GM18870 (cell line): ENCODE measurements at regions not wholly inside any gene's neighbourhood (a gene's known extent, or its start where the extent isn't known, plus 50 kb on each side); places are given as distances from the start of the nearest gene placed in this dataset.
"Not testable (repeated sequence)": the region's sequence is repeated elsewhere in the genome, so short reads cannot be mapped to it uniquely, and the experiment has no call there.

Experiments used
- ATAC-seq: cut with Tn5 transposase; IDR thresholded peaks from one replicate; pipeline ENCODE4 v1.9.1; 2021; ENCODE audit warnings: moderate library complexity; ENCODE audit not compliant: unreplicated experiment

DNA sequence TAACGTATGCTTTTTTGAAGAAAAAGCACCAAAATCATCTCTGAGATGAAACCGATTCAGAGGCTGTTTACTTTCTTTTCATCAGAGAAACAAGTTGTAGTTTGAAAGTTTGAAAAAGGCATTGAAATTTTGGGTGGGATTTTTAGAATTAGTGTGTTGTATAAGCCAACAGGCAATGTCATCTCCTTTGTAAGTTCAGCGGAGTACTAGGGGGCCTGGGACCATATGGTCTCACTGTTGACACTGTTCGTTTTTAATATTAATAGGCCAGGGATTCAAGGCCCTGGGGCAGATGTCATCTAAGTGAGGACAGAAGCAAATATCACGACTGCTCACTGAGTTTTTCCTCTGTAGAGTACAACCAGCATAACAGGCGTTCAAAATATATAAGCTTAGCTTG lies 256.2 kb upstream of the RARB start:
- no peak for ATAC-seq

DNA sequence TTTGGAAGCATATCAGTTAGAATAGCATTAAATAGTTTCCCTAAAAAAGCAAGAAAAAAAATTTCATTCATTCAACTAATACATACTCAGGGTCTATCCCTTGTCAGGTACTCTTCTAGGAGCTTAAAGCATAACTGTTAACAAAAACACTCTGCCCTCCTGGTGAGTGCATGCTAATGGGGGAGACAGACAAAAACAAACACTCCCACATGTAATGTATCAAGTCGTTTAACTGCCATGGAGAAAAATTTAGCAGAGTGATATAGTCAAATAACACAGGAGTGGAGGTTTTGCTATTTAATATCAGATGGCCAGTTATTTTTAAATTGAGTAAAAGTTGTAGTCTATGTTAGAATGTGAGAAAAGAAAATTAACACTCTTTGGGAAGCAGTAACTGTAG lies 254.5 kb upstream of the RARB start:
- no peak for ATAC-seq

DNA sequence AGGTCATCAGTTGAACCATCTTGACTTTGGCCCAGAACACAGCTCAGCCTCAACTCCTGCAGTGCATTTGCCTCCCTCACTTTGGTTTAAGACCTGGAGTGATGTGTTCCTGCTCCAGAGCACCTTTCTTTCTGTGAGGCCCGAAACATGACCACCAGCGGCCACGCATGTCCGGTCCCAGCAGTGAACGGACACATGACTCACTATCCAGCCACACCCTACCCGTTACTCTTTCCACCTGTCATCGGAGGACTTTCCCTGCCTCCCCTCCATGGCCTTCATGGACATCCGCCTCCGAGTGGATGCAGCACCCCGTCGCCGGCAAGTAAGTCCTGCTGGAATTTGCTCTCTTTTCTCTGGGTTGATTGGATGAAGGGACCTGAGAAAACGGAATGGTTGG lies 253.8 kb upstream of the RARB start:
- ATAC-seq, result no peak

DNA sequence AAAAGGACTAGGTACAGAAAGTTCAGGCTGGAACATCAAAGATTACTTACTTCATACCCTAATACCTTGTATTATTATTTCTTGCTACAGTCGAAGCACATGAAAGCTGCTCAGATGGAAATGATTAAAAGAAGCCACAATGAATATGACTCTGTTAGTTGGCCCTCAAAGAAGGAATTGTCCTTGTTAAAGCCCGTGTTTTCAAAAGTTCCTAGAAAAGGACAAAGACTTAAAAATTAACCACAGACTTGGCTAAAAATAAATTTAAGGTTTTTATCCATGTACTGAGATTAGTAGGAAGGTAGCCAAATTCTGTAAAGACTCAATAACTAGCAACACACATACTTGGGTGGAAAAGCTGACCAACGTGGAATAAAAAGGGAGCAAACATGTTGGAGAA lies 251.0 kb upstream of the RARB start:
- no peak for ATAC-seq

DNA sequence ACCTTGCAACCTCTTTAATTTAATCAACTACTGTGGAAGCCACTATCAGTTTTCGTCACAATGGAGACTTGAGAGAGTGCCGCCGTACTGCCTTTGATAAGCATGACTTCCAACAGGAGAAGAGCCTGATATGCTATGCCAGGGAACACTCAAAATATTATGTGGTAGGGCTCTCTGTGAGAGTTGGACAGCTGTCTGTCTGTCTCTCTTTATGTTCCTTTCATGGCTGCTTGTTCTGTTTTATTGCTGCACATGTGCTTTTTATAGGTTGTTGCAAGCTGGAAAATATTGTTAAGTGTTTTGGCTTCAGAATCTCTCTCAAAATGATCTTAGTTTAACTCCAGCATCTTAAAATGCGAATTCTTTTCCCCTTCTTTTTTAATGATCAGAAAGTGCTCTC lies 249.4 kb upstream of the RARB start:
- ATAC-seq, result no peak

DNA sequence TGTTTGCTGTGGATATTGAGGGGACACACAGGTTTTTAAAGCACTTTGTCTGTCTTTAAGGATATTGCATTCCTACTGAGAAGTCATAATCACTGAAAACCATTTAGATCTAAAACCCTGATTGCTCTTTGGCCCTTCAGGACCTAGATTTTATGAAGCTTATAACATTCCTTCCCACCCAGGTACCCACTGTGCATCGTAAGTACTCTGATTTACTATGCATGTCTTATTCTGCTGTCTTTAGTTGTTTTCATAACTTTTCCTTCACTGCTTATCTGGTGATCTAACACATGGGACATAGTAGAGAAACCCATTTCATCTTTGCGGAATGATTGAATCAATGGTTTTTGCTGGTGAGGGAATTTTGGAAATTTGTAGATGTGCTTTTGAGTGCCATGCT lies 247.0 kb upstream of the RARB start:
- no peak for ATAC-seq

DNA sequence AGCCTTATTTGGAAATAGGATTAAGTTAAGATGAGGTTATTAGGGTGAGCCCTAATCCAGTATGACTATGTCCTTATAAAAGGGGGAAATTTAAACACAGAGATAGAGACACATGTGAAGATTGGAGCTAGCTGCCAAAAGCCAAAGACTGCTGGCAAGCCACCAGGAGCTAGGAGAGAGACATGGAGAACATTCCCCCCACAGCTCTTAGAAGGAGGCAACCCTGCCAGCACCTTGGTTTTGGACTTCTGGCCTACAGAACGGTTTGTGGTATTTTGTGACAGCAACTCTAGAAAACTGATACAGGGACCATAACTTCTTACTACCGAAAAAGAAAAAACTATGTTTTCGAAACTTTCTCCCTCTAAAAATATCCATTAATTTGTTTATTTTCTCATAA lies 245.3 kb upstream of the RARB start:
- ATAC-seq, result no peak

DNA sequence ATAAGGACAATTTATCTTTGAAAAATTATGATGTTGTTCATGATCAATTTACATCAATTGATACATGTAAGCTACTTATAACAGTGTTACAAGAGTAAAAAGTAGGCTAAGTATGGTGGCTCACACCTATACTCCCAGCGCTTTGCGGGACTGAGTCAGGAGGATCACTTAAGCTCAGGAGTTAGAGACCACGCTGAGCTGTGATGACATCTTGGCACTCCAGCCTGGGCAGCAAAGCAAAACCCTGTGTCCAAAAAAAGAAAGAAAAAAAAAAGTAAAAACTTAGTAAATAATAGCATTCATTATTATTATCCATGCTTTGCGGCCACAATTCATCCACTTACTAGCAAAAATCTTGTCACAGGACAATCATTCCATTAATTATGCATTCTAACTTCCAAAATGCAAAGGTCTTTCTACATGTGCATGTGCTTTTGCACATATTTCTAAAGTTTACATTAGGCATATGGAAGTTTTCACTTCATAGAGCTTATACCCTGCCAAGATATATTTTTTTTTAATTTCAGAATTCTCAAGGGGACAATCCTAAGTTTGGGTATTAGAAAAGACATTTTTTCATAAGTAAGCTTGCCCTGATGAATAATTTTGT lies 243.3 kb upstream of the RARB start:
- no peak for ATAC-seq

DNA sequence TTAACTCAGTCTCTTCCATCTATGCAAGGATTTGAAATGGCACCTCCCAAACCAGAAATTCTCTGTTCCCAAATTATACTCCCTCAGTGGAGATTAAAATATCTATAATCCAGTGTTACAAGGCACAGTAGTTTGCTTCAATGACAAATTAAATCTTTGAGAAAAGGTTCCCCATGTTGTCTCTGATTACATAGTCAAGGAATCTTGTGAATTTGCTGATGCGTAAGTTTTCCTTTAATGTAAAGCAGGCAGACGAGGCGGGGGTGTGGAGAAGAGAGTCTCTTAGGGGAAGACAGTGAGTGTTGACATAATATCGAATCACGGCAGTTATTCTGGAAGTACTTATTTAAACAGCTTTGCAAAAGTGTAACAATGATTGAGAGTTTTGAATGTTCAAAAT lies 236.4 kb upstream of the RARB start:
- ATAC-seq, result no peak

DNA sequence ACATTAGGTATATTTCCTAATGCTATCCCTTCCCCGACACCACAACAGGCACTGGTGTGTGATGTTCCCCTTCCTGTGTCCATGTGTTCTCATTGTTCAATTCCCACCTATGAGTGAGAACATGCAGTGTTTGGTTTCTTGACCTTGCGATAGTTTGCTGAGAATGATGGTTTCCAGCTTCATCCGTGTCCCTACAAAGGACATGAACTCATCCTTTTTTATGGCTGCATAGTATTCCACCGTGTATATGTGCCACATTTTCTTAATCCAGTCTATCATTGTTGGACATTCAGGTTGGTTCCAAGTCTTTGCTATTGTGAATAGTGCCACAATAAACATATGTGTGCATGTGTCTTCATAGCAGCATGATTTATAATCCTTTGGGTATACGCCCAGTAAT lies 228.5 kb upstream of the RARB start:
- ATAC-seq, result not testable (repeated sequence)

DNA sequence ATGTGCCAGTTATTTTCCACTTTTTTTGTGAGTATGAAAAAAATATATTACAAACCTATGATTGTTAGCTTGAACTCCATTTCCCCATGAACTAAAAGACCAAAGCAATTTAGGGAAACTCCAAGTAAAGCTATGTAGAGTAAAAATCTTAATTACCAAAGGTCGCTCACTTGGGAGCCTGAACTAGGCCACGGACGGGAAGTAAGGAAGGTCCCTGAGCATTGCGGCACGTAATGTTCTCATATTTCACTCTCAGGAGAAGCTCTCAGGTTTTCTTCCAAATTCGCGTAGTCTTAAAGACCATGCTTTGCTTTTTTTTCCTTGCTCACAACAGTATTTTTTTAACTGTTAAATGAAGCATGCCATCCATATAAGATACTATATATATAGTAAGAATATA lies 215.3 kb upstream of the RARB start:
- no peak for ATAC-seq

DNA sequence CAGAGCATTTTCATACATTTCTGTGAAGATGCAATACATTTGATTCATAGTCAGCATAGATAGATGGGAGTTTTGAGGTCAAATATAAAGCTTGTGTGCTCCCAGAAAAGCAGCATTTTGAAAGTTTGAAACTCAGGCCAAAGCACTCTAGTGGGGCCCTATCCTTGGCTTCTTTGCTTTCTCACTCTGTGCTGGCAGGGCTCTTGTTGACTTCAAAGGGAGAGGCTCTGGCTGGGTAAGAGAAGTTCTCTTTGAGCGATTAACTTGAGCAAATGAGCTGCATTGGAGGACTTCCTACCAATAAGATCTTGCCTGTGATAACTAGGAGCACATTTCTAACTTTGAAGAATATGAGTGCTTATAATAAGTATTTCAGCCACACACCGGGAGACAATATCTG lies 214.0 kb upstream of the RARB start:
- ATAC-seq, result no peak

DNA sequence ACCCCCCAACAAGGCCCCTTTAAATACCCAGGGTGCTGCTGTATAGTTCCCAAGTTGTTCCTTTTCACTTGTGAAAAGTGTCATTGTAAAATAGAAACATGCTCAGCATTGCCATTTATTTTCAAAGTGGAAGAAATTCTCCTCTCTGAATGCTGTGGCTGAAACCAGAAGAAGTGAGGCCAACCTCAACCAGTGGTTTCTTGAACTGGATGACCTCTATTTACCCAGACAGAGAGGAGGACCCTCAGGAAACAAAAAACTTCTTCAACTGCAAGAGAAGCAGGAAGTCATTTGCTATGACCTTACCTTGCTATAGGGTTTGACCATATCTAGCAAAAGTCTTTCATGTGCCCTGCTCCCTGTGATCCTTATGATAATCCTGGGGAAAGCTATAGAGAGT lies 209.7 kb upstream of the RARB start:
- no peak for ATAC-seq

DNA sequence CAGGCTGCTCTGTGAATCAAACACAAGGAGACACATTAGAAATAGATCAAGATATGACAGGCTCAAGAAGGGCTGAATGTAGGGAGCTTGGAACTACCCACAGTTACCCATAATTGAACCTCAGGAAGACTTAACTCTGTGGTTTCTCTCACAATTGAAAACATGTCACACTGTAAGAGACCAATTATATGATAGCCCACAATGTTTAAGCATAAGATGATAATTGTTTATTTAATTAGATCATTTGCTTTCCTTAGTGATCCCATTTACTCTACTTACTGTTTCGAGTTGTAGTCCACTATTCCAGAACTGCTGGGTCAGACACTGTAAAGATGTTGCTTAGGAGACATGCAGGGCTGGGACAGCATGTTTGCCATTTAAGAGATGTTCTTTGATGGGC lies 201.3 kb upstream of the RARB start:
- ATAC-seq, result no peak

DNA sequence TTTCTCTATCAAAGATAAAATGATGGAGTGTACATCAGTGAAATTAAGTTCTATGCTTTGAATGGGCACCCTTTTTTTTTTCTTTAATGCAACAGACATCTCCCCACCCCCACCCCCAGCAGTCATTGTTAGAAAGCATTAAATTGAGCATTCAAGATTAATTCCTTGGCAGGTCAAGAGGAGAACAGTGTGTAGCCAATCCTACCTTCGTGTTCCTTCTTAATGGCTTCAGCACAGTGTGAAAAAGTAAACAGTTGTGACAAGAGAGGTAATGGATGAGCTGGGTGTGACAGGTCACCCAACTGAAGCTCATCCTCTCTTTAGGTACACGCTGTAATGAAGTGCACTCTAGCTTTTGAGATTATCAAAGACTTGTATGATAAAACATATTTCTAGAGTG lies 198.5 kb upstream of the RARB start:
- ATAC-seq, result no peak

DNA sequence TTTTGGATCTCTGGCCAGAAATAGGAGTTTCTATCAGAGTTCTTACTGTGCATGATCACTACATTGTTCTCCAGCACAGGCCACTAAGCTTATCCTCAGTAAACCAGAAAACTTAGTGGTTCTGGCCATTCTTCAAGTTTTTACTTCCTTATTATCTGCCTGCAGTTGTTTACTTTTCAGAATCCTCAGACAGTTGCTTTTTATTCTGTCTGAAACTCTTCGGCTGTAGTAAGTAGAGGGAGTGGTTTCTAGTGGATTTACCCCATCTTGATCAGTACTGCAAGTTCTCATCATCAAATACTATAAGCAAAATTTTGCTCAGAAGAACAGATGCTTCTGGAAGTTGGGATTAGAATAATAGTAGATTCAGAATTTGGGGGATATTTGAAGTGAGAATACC lies 193.0 kb upstream of the RARB start:
- no peak for ATAC-seq

DNA sequence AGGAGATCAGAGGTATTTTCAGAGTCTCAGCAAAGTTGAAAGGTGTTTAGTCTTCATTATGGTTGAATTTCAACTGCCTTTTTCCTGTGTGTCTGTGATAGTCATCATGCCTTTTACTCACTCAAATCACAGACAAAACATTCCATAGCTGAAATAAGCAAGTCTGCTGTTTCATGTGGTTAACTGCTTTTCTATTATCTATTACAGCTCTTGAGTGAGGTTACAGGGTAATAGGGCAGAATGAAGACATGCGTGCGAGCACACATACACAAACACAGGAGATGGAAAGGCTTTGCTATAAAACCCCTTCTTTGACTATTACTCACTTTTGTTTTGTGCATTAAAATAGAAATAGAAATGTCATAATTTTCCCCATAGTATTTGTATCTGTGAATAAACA lies 192.6 kb upstream of the RARB start:
- no peak for ATAC-seq

DNA sequence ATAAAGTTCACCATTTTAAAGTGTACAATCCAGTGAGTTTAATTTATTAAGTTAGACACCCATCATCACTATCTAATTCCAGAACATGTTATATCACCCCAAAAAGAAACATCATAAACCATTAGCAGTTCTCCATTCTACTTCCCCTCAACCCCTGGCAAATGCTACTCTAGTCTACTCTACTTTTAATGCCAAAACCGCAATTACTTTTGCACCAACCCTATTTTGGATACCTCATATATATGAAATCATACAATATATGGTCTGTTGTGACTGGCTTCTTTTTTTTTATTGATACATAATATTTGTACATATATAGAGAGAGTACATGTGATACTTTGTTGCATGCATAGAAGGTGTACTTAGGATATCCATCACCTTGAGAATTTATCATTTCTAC lies 190.5 kb upstream of the RARB start:
- ATAC-seq, result no peak

DNA sequence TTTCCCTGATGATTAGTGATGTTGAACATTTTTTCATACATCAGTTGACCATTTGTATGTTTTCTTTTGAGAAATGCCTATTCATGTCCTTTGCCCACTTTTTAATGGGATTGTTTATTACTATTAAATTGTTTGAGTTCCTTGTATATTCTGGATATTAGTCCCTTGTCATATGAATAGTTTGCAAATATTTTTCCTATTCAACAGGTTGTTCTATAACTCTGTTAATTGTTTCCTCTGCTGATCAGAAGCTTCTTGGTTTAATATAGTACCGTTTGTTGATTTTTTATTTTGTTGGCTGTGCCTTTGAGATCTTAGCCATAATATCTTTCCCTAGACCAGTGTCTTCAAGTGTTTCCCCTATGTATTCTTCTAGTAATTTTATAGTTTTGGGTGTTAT lies 189.0 kb upstream of the RARB start:
- no peak for ATAC-seq

DNA sequence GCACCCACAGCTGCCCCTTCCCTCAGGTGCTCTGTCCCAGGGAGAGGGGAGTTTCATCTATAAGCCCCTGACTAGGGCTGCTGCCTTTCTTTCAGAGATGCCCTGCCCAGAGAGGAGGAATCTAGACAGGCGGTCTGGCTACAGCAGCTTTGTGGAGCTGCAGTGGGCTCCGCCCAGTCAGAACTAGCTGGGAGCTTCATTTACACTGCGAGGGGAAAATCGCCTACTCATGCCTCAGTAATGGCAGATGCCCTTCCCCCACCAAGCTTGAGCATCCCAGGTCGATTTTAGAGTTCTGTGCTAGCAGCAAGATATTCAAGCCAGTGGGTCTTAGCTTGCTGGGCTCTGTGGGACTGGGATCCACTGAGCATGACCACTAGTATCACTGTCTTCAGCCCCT lies 181.2 kb upstream of the RARB start:
- no peak for ATAC-seq

DNA sequence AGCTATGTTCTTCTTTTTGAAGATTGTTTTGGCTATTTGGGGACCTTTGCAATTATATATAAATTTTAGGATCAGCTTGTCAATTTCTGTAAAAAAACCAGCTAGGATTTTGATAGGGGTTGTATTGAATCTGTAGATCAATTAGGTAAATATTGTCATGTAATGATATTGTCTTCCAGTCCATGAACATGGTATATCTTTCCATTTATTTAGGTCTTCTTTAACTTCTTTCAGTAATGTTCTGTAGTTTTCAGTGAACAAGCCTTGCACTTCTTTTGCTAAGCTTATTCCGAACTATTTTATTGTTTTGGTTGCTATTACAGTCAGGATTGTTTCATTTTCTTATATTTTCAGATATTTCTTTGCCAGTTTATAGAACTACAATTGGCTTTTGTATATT lies 175.8 kb upstream of the RARB start:
- ATAC-seq, result no peak

DNA sequence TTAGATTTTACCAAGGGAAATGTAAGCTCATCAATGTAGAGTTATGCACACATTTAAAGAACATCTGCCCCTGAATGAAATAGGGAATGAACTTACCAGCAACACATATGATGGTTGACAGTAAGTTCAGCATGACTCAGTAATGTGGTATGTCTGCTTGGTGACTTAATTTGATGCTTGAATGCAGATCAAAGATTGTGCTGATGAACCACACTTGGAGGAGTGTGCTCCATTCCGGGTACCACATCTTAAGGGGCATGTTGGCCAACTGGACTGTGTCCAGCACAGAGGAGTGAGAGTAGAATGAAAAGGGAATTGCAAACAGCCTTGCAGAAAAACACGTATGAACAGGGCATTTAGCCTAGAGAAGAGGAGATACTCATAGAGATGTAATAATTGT lies 171.0 kb upstream of the RARB start:
- no peak for ATAC-seq

DNA sequence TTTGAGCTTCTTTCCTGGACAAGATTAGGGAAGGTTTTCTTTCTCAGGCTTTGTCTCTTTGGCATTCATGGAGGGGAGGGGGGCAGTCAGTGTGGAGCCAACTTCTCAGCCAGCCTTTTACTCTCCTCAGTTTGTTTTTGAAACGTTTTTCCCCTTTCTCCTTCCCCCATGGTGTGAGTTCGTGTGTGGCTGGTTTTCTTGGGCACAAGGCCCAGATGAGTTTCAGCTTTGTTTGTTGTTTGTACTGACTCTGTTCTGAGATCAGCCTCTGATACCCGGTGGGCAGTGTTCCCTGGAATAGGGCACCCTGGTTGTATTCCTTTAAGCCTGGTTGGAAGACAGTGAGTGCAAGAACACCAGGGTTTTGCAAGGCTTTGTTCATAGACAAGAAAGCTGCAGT lies 168.2 kb upstream of the RARB start:
- no peak for ATAC-seq

DNA sequence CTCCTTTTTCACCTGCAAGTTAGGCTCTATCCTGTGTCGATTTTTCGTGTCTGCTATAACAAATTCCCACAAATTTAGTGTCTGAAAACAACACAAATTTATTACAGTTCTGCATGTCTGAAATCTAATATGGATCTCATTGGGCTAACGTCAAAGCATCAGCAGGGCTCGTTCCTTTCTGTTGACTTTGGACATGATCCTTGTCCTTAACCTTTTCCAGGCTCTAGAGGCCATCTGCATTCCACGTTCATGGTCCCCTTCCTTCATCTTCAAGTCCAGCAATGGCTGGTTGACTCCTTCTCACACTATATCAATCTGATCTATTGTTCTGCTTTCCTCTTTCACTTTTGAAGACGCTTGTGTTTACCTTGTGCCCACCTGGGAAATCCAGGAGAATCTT lies 165.7 kb upstream of the RARB start:
- no peak for ATAC-seq
